Coronary artery (tissue), 2 donors: ENCODE measurements at regions not wholly inside any gene's neighbourhood (a gene's known extent, or its start where the extent isn't known, plus 50 kb on each side); places are given as distances from the start of the nearest gene placed in this dataset.
"Not testable (repeated sequence)": the region's sequence is repeated elsewhere in the genome, so short reads cannot be mapped to it uniquely, and the experiment has no call there.

Experiments
- DNase-seq: peaks from one replicate; pipeline ENCODE4 v3.0.0-alpha.2; 2017; ENCODE audit warnings: low spot score
- H3K27ac ChIP-seq, 2 donors: fragments of 200-600 bp; sonication (generic); one replicate each; pipeline ENCODE4 v1.5.1; 2016 to 2019
- H3K4me3 ChIP-seq: fragments of 200-600 bp; sonication (generic); 2 replicates; pipeline ENCODE4 v1.5.1; 2016; ENCODE audit warnings: mild to moderate bottlenecking, moderate library complexity
- CTCF ChIP-seq: fragments of 200-600 bp; sonication (generic); IDR thresholded peaks from one replicate; pipeline ENCODE4 v1.5.1; 2019; ENCODE audit warnings: antibody characterized with exemption

DNA sequence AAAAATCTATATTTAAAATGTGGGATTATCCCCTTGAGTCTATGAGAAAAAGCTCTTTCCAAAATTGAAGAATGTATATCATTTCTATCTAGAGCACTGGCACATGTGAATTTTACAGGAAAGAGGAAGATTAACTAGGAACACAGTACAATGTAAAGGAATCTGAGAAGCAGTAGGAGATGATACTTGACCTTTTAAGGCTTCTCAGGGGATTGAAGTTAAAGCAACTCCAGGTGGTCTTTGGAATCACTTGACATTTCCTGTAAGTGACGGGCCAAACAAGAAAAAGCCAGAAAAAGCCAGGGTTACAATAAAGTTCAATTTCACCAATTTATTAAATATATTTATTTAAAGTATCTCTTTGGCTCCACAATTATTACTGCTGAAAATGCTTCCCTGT, 1373.9 kb downstream of the OLFM4 start:
- TF ChIP-seq CTCF, result no peak
- DNase-seq, result no peak
- H3K27ac ChIP-seq, result no peak overlapping the region

DNA sequence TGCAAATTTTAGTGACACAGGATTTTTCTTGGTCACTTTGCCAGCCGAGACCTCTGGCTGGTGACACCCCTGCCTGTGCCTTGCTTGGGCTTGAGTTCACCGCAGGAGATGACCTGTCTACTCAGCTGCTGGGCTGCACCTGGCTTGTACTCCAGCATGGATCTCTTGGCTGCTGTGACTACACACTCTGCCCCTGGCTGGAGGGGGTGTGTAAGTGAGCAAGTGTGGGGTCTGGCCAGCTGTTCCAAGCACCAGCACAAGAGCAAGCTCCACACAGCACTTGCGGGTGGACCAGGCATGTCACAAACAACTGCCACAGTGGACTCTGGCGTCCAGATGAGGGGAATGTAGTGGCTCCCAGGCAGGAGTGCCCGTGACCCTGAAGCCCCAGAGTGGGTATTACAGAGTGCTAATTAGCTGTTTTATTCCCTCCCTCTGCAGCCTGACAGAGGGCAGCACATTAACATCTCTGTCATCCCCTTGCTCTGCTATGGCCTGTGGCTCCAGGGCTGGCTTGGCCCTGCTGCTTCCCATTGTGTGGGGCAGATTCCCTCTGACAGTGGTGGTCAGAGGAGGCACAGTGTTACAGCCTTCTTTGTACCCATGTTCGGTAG, 1387.2 kb downstream of the OLFM4 start:
- Histone ChIP-seq H3K4me3 (no peak overlapping the region), H3K27ac (no peak overlapping the region)
- no peak for TF ChIP-seq CTCF
- no peak for DNase-seq

More for the DNA sequence above, 1373.9 kb downstream of the OLFM4 start:
- H3K4me3 ChIP-seq, result no peak overlapping the region

DNA sequence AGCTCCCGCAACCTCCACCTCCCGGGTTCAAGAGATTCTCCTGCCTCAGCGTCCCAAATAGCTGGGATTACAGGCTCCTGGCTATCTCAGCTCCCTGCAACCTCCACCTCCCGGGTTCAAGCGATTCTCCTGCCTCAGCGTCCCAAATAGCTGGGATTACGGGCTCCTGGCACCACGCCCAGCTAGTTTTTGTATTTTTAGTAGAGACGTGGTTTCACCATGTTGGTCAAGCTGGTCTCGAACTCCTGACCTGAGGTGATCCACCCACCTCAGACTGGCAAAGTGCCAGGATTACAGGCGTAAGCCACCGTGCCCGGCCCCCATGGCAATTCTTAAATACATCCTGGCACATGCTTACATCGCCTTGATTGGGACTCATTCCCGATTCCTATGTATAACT, 1394.3 kb downstream of the OLFM4 start:
- not testable (repeated sequence) for H3K4me3 ChIP-seq, DNase-seq, H3K27ac ChIP-seq

GRCh38 chr13:54424344-54424743, 1395.7 kb downstream of the OLFM4 start:
- no peak for DNase-seq
- no peak overlapping the region for H3K27ac ChIP-seq
- H3K4me3 ChIP-seq, result no peak overlapping the region
- TF ChIP-seq CTCF, result no peak

DNA sequence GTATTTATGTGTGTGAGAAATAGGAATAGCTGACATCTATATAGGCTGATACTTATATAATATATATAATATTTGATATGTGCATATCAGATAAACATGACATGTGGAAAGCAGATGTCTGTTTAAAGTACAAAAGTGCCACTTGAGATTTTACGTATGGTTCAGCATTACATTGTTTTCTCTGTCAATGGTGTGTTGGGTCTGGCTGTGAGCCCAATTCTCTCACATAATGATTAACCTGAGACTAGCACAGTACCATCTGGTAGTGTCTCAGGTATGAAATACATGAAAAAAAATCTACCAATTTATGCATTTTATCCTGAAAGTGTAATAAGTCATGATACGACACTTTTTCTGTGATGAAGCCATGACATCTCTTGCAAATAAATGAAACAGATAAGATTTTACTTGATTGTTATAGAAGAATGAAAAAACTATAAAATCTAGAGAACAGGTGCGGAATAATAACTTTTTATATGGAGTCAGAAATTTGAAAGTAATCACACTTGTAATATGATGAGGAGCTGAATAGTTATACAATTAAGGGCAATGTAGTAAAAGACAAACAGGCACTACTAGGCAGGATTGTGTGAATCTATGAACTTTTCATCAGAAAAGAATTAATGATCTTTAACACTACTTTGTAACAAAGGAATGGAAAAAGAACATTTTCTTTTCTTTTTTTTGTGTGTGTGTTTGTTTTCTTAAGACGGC, 1405.0 kb downstream of the OLFM4 start:
- H3K27ac ChIP-seq, result no peak overlapping the region
- no peak for DNase-seq
- no peak for TF ChIP-seq CTCF
- no peak overlapping the region for H3K4me3 ChIP-seq

DNA sequence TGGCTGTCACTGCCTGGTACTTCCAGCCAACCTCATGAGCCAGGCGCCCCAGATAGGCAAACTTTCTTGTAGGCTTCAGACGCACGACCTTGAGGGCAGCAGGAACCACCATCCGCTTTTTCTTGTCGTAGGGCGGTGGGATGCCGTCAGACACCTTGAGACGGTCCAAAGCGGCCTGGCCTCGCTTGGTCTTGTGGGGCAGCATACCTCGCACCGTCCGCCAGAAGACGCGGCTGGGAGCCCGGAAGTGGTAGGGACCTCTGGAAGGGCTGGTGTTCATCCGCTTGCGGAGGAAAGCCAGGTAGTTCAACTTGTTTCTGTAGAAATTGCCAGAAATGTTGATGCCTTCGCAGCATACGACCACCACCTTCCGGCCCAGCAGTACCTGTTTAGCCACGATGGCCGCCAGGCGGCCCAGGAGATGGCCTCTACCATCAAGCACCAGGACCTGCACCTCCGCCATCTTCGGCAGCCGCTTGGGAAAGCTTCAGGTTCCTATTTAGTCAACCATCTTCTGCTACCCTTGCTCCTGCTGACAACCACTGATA, 1412.3 kb downstream of the OLFM4 start:
- not testable (repeated sequence) for H3K4me3 ChIP-seq, H3K27ac ChIP-seq, DNase-seq

- TF ChIP-seq CTCF, result no peak
- no peak overlapping the region for H3K4me3 ChIP-seq
- no peak for DNase-seq
- H3K27ac ChIP-seq, result no peak overlapping the region
These were observed 1416.8 kb downstream of the OLFM4 start for GRCh38 chr13:54445453-54445852.

DNA sequence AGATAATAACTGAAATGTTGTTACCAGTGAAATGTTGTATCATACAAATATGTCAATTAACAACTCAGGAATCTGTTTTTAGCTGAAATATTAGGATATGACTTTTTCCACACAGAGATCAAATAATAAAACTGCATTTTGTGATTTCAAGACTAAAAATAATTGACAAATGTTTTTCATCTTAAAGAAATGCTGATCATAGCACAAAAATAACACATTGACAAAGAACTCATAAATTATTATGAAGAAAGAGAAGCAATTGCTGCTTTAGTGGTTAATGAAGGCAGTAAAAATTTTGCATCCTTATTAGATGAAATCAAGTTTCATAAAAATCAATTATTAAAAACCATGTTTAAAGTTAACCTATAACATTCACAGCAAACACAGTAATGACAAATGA, 1417.3 kb downstream of the OLFM4 start:
- no peak overlapping the region for H3K27ac ChIP-seq
- TF ChIP-seq CTCF, result no peak
- no peak for DNase-seq
- H3K4me3 ChIP-seq, result no peak overlapping the region
